ENCODE measurements at regions not wholly inside any gene's neighbourhood (a gene's known extent, or its start where the extent isn't known, plus 50 kb on each side); places are given as distances from the start of the nearest gene placed in this dataset.
"Not testable (repeated sequence)": the region's sequence is repeated elsewhere in the genome, so short reads cannot be mapped to it uniquely, and the experiment has no call there.

DNA sequence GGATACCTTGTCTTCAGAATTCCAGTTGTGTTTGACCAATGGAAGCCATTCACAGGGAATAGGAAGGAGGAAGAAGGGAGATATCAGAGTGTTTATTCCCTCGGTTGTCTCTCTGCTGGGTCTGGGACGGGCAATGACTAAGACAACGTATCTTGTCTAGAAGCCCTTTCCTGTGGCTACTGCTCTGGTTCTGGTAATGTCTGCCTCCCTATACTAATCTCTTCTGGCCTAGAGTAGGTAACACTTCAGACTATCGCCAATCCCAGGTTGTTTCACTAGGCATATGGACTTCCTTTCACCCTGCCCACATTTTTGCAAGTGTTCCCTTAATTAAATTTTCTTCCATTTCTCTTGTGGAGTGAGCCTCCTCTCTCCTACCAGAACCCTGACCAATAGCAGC lies 687.7 kb upstream of the TBX3 start:
- Histone ChIP-seq H3K27ac (no peak overlapping the region), H3K9me3 (no peaks in the 10 kb centered on the region), H3K36me3 (no peaks in the 10 kb centered on the region), H3K4me1 (no peaks in the 10 kb centered on the region), H3K27me3 (no peaks in the 10 kb centered on the region), H3K4me3 (no peak overlapping the region)
- no peak for ATAC-seq
- no peak for DNase-seq
- intact Hi-C loops (cut with DNase I) = no loop called here
- TF ChIP-seq, protein P1, sequence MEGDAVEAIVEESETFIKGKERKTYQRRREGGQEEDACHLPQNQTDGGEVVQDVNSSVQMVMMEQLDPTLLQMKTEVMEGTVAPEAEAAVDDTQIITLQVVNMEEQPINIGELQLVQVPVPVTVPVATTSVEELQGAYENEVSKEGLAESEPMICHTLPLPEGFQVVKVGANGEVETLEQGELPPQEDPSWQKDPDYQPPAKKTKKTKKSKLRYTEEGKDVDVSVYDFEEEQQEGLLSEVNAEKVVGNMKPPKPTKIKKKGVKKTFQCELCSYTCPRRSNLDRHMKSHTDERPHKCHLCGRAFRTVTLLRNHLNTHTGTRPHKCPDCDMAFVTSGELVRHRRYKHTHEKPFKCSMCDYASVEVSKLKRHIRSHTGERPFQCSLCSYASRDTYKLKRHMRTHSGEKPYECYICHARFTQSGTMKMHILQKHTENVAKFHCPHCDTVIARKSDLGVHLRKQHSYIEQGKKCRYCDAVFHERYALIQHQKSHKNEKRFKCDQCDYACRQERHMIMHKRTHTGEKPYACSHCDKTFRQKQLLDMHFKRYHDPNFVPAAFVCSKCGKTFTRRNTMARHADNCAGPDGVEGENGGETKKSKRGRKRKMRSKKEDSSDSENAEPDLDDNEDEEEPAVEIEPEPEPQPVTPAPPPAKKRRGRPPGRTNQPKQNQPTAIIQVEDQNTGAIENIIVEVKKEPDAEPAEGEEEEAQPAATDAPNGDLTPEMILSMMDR (IDR thresholded peaks at IDR 0.05) = no peak

DNA sequence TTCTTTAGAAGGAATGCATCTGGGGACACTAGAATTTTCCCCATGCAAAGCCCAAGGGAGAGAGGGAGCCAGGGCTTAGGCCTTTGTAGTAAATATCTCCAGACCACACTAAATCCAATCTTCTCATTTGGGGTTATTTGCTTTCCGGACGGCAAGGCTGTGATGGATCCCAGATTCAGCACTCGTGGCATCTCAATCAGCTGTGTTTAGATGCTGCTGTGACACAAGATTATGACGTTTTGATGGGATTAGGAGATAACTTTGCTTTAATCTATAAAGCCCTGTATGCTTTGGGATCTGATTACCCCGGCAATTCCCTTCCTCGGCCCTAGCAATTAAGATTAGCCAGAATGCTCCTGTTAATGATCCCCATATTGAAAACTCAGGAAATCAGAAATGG lies 686.7 kb upstream of the TBX3 start:
- TF ChIP-seq, protein P1 (IDR thresholded peaks at IDR 0.05) = no peak
- no peaks in the 10 kb centered on the region for H3K36me3 ChIP-seq
- intact Hi-C loops (cut with DNase I) = no loop called here
- no peak for ATAC-seq
- no peak overlapping the region for H3K27ac ChIP-seq
- no peaks in the 10 kb centered on the region for H3K27me3 ChIP-seq
- DNase-seq = no peak
- no peaks in the 10 kb centered on the region for H3K4me1 ChIP-seq
- no peak overlapping the region for H3K4me3 ChIP-seq
- H3K9me3 ChIP-seq = no peaks in the 10 kb centered on the region

DNA sequence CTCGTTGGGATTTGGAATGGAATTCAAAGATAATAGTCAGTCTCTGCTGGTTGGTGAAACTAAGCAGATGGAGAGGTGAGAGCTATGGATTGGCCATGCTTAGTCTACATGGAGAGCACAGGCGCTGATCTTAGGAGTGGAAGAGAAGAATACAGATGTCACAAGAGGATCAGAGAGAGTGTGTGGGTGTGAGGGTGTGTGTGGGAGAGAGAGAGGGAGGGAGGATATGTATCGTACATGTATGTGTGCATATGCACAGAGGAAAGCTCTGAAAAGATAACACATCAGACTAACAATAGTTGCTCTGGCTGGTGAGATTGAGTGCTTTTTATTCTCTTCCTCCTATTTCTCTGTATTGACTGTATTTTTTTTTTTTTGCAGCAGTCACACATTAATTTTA lies 686.2 kb upstream of the TBX3 start:
- H3K4me1 ChIP-seq = no peaks in the 10 kb centered on the region
- DNase-seq (no peak), ATAC-seq (no peak)
- intact Hi-C loops (cut with DNase I) = no loop called here
- H3K9me3 ChIP-seq = no peaks in the 10 kb centered on the region
- H3K4me3 ChIP-seq = no peak overlapping the region
- TF ChIP-seq, protein P1 (IDR thresholded peaks at IDR 0.05) = no peak
- H3K27ac ChIP-seq = no peak overlapping the region
- no peaks in the 10 kb centered on the region for H3K36me3 ChIP-seq
- no peaks in the 10 kb centered on the region for H3K27me3 ChIP-seq

DNA sequence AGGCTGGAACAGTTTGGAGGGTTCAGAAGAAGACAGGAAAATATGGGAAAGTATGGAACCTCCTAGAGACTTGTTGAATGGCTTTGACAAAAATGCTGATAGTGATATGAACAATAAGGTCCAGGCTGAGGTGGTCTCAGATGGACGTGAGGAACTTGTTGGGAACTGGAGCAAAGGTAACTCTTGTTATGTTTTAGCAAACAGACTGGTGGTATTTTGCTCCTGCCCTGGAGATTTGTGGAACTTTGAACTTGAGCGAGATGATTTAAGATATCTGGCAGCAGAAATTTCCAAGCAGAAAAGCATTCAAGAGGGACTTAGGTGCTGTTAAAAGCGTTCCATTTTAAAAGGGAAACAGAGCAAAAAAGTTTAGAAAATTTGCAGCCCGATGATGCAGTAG lies 682.3 kb upstream of the TBX3 start:
- intact Hi-C loops (cut with DNase I); H3K4me1 ChIP-seq; DNase-seq: not testable (repeated sequence)

DNA sequence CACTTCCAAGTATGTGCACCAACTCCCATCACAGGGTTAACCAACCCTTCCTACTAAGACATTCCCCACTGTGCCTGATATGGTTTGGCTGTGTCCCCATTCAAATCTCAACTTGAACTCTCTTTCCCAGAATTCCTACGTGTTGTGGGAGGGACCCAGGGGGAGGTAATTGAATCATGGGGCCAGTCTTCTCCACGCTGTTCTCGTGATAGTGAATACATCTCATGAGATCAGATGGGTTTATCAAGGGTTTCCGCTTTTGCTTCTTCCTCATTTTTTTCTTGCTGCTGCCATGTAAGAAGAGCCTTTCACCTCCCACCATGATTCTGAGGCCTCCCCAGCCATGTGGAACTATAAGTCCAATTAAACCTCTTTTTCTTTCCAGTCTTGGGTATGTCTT lies 681.8 kb upstream of the TBX3 start:
- DNase-seq; H3K36me3 ChIP-seq; ATAC-seq; H3K27me3 ChIP-seq; H3K4me1 ChIP-seq; H3K4me3 ChIP-seq; intact Hi-C loops (cut with DNase I); H3K9me3 ChIP-seq; H3K27ac ChIP-seq: not testable (repeated sequence)

More for the DNA sequence above, 682.3 kb upstream of the TBX3 start:
- not testable (repeated sequence) for H3K4me3 ChIP-seq, H3K27me3 ChIP-seq, H3K36me3 ChIP-seq, ATAC-seq, H3K27ac ChIP-seq, H3K9me3 ChIP-seq

DNA sequence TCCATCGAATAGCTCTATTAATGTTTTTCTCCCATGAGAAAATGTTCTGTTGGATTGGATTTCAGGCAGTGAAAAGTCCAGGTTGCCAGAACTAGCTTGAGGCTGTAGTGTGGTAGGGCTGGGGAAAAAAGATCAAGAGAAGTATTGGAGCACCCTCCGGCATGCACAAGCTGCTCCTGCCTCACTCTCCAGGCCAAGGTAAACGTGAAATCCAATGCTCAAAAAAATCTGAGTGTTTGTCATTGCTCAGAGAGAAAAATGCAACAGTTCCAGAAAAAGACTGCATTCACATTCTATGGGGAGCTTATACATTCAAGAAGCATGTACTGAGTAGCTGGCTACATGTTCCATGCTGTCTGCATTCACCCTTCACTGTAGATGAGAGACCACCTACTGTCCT lies 680.9 kb upstream of the TBX3 start:
- no peak for ATAC-seq
- Histone ChIP-seq H3K4me3 (no peak overlapping the region), H3K36me3 (no peaks in the 10 kb centered on the region), H3K27me3 (no peaks in the 10 kb centered on the region), H3K27ac (no peak overlapping the region), H3K4me1 (no peaks in the 10 kb centered on the region), H3K9me3 (no peaks in the 10 kb centered on the region)
- TF ChIP-seq, protein P1 (IDR thresholded peaks at IDR 0.05) = no peak
- intact Hi-C loops (cut with DNase I) = no loop called here
- no peak for DNase-seq

DNA sequence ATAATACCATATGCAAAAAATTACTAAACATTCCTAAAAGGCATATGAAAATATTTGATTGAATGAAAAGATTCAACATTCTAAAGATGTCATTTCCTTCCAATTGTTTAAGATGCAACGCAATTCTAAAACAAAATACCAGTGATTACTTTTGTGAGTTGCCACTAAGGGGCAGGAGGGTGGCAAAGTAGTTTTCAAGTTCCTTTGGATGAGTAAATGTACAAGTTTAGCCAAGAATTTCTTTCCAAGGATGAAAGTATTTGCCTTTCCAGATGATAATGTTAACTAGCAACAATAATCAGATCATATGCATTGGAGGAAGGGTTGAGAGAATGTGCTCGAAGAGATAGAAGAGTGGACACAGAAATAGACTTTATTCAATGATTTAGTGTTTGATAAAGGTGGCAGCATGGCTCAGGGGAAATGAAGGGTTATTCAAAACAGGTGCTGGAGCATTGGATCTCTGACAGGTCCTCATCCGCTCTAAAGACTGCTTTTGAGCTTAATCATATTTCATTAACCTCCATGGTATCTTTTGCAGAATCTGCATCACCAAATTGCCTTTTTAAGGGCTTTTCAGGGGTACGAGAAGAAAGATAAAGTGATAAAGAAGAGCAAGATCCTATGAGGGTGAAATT lies 678.5 kb upstream of the TBX3 start:
- DNase-seq = no peak
- intact Hi-C loops (cut with DNase I) = no loop called here
- no peaks in the 10 kb centered on the region for H3K9me3 ChIP-seq
- TF ChIP-seq, protein P1 (IDR thresholded peaks at IDR 0.05) = no peak
- no peaks in the 10 kb centered on the region for H3K36me3 ChIP-seq
- no peaks in the 10 kb centered on the region for H3K4me1 ChIP-seq
- no peak overlapping the region for H3K4me3 ChIP-seq
- no peak overlapping the region for H3K27ac ChIP-seq
- H3K27me3 ChIP-seq = no peaks in the 10 kb centered on the region
- ATAC-seq = no peak
